Neutrophil (primary cell): ENCODE measurements at regions not wholly inside any gene's neighbourhood (a gene's known extent, or its start where the extent isn't known, plus 50 kb on each side); places are given as distances from the start of the nearest gene placed in this dataset.

Experiments used
- H3K27ac ChIP-seq: fragments of 200-600 bp; sonication (generic); 2 replicates; pipeline ENCODE4 v1.5.1; 2016; ENCODE audit warnings: mild to moderate bottlenecking, moderate library complexity
- H3K27me3 ChIP-seq: fragments of 200-600 bp; sonication (generic); 2 replicates; pipeline ENCODE4 v1.6.0; 2016; ENCODE audit warnings: mild to moderate bottlenecking
- H3K36me3 ChIP-seq: fragments of 200-600 bp; sonication (generic); 2 replicates; pipeline ENCODE4 v1.5.1; 2017
- H3K4me1 ChIP-seq, 2 experiments: fragments of 200-600 bp in 1 of 2; sonication (generic) in 1 of 2; 1 replicate in 1 of 2; 2 replicates in 1 of 2; pipeline versions ENCODE4 v1.5.1 to v1.6.1; 2013 to 2016; ENCODE audit warnings: low read depth in 1 of 2, low read length in 1 of 2, mild to moderate bottlenecking in 1 of 2, moderate library complexity in 1 of 2; ENCODE audit not compliant: control insufficient read depth in 1 of 2, insufficient read depth in 1 of 2
- H3K4me3 ChIP-seq, 2 experiments: fragments of 200-600 bp in 1 of 2; sonication (generic) in 1 of 2; 1 replicate in 1 of 2; 2 replicates in 1 of 2; pipeline ENCODE4 v1.5.1; 2013 to 2016; ENCODE audit warnings: low read depth in 1 of 2, low read length in 1 of 2, mild to moderate bottlenecking in 1 of 2, moderate library complexity in 1 of 2
- H3K9me3 ChIP-seq: fragments of 200-600 bp; sonication (generic); 2 replicates; pipeline ENCODE4 v1.5.1; 2016
- CTCF ChIP-seq: fragments of 200-600 bp; sonication (generic); IDR thresholded peaks from 2 replicates; pipeline ENCODE4 v1.5.1; 2016; ENCODE audit warnings: antibody characterized with exemption

GRCh38 chr5:3032513-3032912 lies 281.0 kb upstream of the IRX2 start:
- Histone ChIP-seq H3K27me3 (no peaks in the 10 kb centered on the region), H3K4me1 (no peaks in the 10 kb centered on the region), H3K36me3 (no peaks in the 10 kb centered on the region), H3K9me3 (no peaks in the 10 kb centered on the region), H3K27ac (no peak overlapping the region), H3K4me3 (no peak overlapping the region)
- no peak for TF ChIP-seq CTCF

- H3K4me1 ChIP-seq = no peaks in the 10 kb centered on the region
- H3K9me3 ChIP-seq = no peaks in the 10 kb centered on the region
- TF ChIP-seq CTCF = no peak
- no peak overlapping the region for H3K4me3 ChIP-seq
- H3K36me3 ChIP-seq = no peaks in the 10 kb centered on the region
- no peaks in the 10 kb centered on the region for H3K27me3 ChIP-seq
- no peak overlapping the region for H3K27ac ChIP-seq
Measured at GRCh38 chr5:3031733-3032378, 280.4 kb upstream of the IRX2 start.

- H3K27me3 ChIP-seq = no peaks in the 10 kb centered on the region
- TF ChIP-seq CTCF = no peak
Measured at GRCh38 chr5:3030511-3031165, 279.2 kb upstream of the IRX2 start.

GRCh38 chr5:3029396-3029795 lies 277.9 kb upstream of the IRX2 start:
- no peak for TF ChIP-seq CTCF
- Histone ChIP-seq H3K4me3 (no peak overlapping the region), H3K36me3 (no peaks in the 10 kb centered on the region), H3K4me1 (no peaks in the 10 kb centered on the region), H3K27me3 (no peaks in the 10 kb centered on the region), H3K27ac (no peak overlapping the region), H3K9me3 (no peaks in the 10 kb centered on the region)

More at GRCh38 chr5:3030511-3031165, 279.2 kb upstream of the IRX2 start:
- Histone ChIP-seq H3K9me3 (no peaks in the 10 kb centered on the region), H3K27ac (no peak overlapping the region), H3K36me3 (no peaks in the 10 kb centered on the region), H3K4me1 (no peaks in the 10 kb centered on the region), H3K4me3 (no peak overlapping the region)

- Histone ChIP-seq H3K27ac (no peak overlapping the region), H3K27me3 (no peaks in the 10 kb centered on the region), H3K4me1 (no peaks in the 10 kb centered on the region), H3K9me3 (no peaks in the 10 kb centered on the region), H3K4me3 (no peak overlapping the region), H3K36me3 (no peaks in the 10 kb centered on the region)
- no peak for TF ChIP-seq CTCF
Measured at GRCh38 chr5:3027866-3028635, 276.6 kb upstream of the IRX2 start.
